ENCODE measurements at regions not wholly inside any gene's neighbourhood (a gene's known extent, or its start where the extent isn't known, plus 50 kb on each side); places are given as distances from the start of the nearest gene placed in this dataset.
"Not testable (repeated sequence)": the region's sequence is repeated elsewhere in the genome, so short reads cannot be mapped to it uniquely, and the experiment has no call there.

- DNase-seq: no peak
These were observed 112.0 kb downstream of the UTRN start for GRCh38 chr6:144397141-144397540.

GRCh38 chr6:144400321-144400720, 115.2 kb downstream of the UTRN start:
- no peak for DNase-seq

- DNase-seq: no peak
These were observed 116.9 kb downstream of the UTRN start for GRCh38 chr6:144401736-144402733.

GRCh38 chr6:144402750-144403149, 117.6 kb downstream of the UTRN start:
- DNase-seq: no peak

DNA sequence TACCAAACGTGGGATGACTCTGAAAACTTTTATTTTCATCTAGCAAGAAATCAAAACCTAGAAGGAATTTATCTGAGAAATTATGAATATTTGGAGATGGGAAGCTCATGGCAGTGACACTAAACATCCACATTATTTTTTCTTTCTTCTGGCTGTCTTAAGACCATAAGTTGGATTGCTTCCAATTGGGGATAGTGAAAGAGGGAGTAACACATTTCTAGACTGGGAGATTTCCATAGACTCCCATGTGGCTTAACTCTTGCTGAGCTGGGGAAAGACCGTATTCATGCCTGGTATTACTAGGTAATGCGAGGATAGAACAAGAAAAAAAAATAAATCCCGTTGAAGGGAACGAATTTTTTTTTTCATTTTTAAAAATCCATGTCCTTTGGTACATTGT, 120.0 kb downstream of the UTRN start:
- no peak for DNase-seq

- no peak for DNase-seq
These were observed 121.7 kb downstream of the UTRN start for GRCh38 chr6:144406796-144407195.

GRCh38 chr6:144408161-144408560, 123.0 kb downstream of the UTRN start:
- DNase-seq: no peak

GRCh38 chr6:144410059-144410458, 124.9 kb downstream of the UTRN start:
- no peak for DNase-seq

- not testable (repeated sequence) for DNase-seq
These were observed 125.4 kb downstream of the UTRN start for GRCh38 chr6:144410574-144410973.

- DNase-seq: no peak
These were observed 126.5 kb downstream of the UTRN start for GRCh38 chr6:144411531-144412165.

- no peak for DNase-seq
These were observed 128.3 kb downstream of the UTRN start for GRCh38 chr6:144413418-144413817.

- no peak for DNase-seq
These were observed 129.9 kb downstream of the UTRN start for GRCh38 chr6:144415014-144415413.

DNA sequence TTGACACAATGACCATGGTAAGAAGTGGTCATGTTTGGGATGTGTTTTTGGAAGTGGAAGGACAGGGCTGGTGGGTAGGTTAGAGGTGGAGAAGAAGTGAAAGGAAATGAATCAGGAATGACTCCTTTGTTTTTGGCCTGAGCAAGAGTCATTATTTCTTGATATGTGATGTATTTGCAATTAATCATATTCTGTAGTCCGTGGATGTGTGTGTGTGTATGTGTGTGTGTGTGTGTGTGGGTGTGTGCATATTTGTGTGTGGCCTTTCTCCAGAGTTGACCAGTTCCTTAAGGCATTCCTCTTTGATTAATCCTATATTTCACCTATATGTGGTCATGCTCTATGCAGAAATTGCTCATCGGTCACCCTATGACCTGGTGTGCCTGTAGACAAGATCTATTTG, 130.7 kb downstream of the UTRN start:
- no peak for DNase-seq

GRCh38 chr6:144416244-144416643, 131.1 kb downstream of the UTRN start:
- DNase-seq: no peak

GRCh38 chr6:144416773-144417172, 131.6 kb downstream of the UTRN start:
- no peak for DNase-seq

DNA sequence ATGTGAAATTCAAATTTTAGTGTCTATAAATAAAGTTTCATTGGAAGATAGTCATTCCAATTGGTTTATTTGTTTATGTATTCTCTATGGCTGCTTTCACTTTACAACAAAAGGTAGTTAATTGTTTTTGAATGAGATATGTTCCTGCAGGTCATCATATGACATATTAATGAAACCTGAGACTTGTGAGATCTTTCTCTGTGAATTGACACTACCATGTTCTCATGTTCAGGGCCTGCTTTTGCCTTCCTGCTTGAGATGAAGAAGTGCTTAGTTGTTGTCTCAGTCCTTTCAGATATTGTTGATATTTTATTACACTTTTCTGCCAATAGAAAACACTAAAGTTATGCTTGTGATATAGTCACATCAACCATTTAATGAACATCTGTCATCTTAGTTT, 132.5 kb downstream of the UTRN start:
- no peak for DNase-seq

- DNase-seq: no peak
These were observed 133.9 kb downstream of the UTRN start for GRCh38 chr6:144418959-144419545.

- no peak for DNase-seq
These were observed 138.0 kb downstream of the UTRN start for GRCh38 chr6:144423167-144423566.

DNA sequence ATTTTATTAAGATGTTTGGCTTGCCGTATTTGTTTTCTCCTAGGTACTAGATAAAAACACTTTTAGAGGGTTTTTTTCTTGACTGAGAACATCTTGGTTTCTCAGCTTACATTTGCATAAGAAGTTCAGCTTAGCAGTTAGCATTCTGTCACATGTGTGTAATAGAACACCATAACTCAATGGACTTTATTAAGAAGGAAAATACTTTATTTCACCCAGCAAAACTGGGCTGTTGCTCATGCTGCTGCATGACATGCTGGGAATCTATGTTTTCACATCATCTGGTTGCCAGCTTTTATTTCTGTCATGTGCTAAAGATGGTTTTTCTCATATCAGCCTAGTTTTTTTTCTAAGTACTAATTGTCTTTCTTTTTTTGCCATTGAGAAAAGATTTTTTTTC, 144.6 kb downstream of the UTRN start:
- DNase-seq: no peak

- DNase-seq: not testable (repeated sequence)
These were observed 148.3 kb downstream of the UTRN start for GRCh38 chr6:144433446-144433845.

- no peak for DNase-seq
These were observed 149.3 kb downstream of the UTRN start for GRCh38 chr6:144434308-144434990.

GRCh38 chr6:144435602-144436426, 150.7 kb downstream of the UTRN start:
- no peak for DNase-seq
